EL (cell line): ENCODE measurements at regions not wholly inside any gene's neighbourhood (a gene's known extent, or its start where the extent isn't known, plus 50 kb on each side); places are given as distances from the start of the nearest gene placed in this dataset.

Experiments used
- DNase-seq: peaks from one replicate; pipeline ENCODE4 v3.0.0-alpha.2; 2016

DNA sequence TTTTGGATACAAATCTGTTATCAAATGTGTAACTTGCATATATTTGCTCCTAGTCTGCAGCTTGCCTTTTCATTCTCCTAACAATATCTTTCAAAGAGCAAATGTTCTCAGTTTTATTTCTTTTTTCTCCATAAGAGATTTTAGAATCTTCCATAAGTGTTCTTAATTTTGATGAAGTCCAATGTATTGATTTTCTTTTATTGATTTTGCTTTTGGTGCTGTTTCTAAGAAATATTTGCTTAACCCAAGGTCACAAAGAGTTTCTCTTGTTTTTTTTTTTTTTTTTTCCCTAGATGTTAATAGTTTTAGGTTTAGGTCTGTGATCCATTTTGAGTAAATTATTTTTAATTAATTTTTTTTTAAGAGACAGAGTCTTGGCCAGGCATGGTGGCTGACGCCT, 75.8 kb upstream of the SPRED2 start:
- no peak for DNase-seq

DNA sequence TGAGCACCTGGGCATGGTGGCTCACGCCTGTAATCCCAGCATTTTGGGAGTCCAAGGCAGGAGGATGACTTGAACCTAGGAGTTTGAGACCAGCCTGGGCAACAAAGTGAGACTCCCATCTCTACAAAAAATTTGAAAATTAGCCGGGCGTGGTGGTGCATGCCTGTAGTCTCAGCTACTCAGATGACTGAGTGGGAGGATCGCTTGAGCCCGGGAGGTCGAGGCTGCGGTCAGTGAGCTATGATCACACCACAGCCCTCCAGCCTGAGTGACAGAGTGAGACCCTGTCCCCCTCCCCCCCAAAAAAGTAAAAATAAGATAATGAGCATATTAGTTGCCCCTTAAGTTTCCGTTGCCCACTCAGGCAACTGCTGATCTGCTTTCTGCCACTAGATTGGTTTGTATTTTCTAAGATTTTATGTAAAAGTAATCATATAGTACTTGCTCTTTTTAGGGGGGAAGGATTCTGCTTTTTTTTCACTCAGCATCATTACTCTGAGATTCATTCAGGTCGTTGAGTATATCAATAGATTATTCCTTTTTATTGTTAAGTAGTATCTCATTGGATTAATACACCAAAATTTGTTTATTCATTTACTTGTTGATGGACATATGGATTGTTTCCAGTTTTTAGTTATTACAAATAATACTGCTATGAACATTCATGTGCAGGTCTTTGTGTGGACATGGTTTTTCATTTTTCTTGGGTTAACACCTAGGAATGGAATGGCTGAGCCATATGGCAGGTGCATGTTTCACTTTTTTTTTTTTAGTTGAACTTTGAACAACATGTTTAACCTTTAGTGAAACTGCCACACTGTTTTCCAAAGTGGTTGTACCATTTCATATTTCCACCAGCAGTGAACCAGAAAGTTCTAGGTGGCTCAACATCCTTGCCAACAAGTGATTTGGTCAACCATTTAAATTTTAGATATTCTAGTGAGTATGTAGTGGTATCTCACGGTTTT, 75.0 kb upstream of the SPRED2 start:
- no peak for DNase-seq

- DNase-seq = no peak
Measured at GRCh38 chr2:65504814-65505697, 72.7 kb upstream of the SPRED2 start.

GRCh38 chr2:65504201-65504600, 71.8 kb upstream of the SPRED2 start:
- no peak for DNase-seq

DNA sequence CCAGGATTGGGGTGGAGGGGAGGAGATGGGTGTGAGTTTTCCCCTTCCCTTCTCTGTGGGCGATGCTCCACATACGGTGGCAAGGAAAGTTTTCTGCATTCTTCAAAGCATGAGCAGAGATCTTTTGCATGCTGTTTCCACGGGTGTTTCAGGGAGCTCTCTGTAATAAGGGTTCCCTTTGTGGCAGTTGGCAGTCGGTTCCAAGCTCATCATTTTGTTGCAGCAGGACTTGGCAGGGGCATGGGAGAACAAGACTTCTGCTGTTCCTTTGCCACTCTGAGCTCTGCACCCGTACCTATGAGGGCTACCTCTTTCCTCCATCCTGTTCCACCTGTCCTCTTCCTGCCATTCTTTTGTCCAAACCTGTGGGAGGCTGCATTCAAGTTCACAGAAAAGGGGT, 71.3 kb upstream of the SPRED2 start:
- no peak for DNase-seq

DNA sequence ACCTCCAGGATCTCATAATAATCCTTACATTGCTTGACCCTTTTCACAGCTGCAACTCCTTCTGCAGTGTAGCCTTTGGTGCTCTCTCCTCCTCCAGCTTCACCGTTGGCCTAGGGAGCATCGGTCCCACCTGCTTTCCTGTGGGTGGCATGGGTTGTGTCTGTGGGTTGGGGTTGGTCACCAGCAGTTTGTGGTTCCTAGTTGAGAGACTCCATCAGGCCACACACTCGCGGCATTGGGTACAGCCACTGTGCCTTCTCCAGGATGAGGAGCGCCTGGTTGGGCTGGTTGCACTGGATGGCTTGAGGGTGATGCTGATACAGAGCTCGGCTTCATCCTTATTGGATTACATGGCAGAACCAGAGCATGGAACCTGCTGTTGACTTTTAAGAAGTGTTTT, 69.4 kb upstream of the SPRED2 start:
- DNase-seq = no peak

GRCh38 chr2:65501074-65501473, 68.7 kb upstream of the SPRED2 start:
- DNase-seq = no peak

GRCh38 chr2:65500310-65501040, 68.1 kb upstream of the SPRED2 start:
- no peak for DNase-seq

GRCh38 chr2:65499216-65499615, 66.8 kb upstream of the SPRED2 start:
- no peak for DNase-seq

DNA sequence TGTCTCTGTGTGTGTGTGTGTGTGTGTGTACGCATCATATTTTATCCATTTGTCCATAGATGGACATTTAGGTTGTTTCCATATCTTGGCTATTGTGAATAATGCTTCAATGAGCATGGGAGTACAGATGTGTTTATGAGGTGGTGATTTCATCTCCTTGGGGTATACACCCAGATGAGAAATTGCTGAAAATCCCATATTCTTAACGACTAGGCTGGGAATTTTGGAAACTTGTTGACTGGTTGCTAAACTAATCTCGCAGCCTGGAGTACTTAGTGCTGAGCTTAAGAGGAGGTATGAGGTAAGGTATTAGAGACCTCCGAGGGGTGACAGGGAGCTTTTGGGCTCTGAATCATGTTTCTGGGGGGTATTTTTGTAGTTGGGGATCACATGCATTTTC, 66.0 kb upstream of the SPRED2 start:
- DNase-seq = no peak

- DNase-seq = no peak
Measured at GRCh38 chr2:65495251-65495877, 63.0 kb upstream of the SPRED2 start.

DNA sequence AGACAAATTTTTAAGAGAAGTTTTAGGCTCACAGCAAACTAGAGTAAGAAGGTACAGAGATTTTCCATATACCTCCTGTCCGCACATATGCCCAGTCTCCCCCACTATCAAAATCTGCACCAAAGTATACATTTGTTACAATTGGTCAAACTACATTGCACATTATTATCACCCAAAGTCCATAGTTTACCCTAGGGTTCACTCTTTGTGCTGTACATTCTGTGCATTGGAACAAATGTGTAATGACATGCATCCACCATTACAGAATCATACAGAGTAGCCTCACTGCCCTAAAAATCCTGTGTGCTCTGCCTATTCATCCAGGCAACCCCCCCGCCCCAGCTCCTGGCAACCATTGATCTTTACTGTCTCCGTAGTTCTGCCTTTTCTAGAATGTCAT, 61.7 kb upstream of the SPRED2 start:
- DNase-seq = no peak

DNA sequence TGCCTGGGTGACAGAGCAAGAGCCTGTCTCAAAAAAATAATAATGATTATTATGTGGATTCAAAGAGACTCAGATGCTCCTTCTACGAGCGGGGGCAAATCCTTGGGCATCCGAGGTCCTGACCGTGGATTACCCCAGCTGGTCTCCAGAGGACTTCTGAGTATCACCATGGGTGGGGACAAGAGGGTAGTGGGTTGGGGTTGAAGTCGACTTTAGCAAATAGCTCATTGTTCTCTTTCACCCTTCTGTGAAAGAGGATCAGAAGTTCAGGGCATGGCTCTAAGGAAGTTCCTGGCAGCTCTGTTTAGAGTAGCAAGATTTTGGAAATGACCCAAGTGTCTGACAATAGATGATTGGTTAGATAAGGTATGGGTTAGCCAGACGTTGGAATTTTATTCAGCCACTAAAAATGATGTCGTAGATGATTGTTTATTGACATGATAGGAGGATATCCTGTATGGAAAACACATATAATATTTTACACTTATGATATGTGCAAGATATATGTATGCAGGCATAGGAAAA, 59.0 kb upstream of the SPRED2 start:
- peak; percentile 23 for DNase-seq

- no peak for DNase-seq
Measured at GRCh38 chr2:65490222-65490621, 57.8 kb upstream of the SPRED2 start.

DNA sequence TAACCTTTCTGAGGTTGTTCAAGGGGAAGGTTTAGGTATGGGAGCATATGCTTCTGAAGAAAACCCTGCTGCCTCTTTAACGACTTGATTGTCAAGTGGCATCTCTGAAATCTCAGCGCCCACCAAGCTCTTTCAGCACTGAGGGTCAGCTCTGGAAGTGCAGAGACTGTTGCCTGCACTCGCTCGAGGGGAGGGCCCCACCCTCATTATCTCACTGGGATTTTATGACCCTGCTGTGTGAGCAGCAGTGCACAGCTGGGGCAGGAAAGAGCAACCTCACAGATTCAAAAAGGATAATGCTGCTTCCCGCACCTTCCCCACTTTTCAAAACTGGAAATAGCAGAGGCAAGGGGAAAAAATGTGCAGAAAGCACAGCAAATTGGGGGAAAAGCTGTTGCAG, 56.9 kb upstream of the SPRED2 start:
- DNase-seq = no peak

GRCh38 chr2:65488527-65488926, 56.1 kb upstream of the SPRED2 start:
- DNase-seq = no peak

DNA sequence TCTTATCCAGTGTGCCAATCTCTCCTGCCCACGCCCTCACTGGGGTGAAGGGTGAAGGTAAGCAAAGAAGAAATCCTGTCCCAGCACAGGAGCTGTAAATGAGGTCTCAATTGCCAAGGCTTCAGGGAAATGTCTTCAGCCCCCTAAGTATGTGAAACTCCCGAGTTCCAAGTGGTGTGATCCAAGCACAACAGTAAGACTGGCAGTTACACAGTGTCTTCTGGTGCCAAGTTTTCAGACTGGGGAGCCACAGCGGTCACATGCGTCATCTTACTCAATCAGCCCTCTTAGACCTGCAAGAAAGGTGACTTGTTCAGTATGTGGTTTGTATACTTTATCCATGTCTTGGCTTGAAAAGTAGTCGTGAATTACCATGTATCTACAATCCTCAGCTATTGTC, 55.0 kb upstream of the SPRED2 start:
- DNase-seq = no peak

- DNase-seq = no peak
Measured at GRCh38 chr2:65486802-65487201, 54.4 kb upstream of the SPRED2 start.

DNA sequence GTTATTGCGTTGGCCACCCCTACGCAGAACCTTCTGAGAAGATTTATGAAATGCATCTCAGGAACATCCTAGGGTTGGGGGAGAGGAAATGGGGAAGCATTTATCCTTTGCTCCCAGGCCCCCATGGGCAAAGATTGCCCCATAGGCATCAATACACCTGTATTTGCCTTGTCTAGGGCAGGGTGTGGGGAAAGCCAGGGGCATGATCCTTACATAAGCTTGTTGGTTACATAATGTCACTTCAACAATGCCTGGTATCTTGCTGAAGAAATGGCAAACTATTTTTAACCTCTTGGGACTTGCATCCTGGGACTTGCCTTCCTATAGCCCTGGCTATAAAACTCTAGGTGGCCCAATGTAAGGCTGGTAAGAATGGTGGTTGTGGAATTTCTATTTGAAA, 53.9 kb upstream of the SPRED2 start:
- DNase-seq = no peak

GRCh38 chr2:65485839-65486238, 53.4 kb upstream of the SPRED2 start:
- DNase-seq = no peak

GRCh38 chr2:65483763-65484162, 51.4 kb upstream of the SPRED2 start:
- DNase-seq = no peak

- no peak for DNase-seq
Measured at GRCh38 chr2:65482971-65483370, 50.6 kb upstream of the SPRED2 start.
